Chondrocyte (in vitro differentiated cells): ENCODE measurements at regions not wholly inside any gene's neighbourhood (a gene's known extent, or its start where the extent isn't known, plus 50 kb on each side); places are given as distances from the start of the nearest gene placed in this dataset.

Experiments used
- DNase-seq: peaks from one replicate; pipeline ENCODE4 v3.0.0; 2021; ENCODE audit warnings: mixed read lengths, low spot score
- H3K27ac Mint-ChIP-seq: one replicate; pipeline ENCODE4 v1.8.0; 2021; ENCODE audit warnings: mild to moderate bottlenecking, moderate library complexity, mixed read lengths; ENCODE audit not compliant: unreplicated experiment
- H3K27me3 Mint-ChIP-seq: 2 replicates; pipeline ENCODE4 v1.8.0; 2021; ENCODE audit warnings: low read depth, mixed read lengths
- H3K36me3 Mint-ChIP-seq: 2 replicates; pipeline ENCODE4 v1.8.0; 2021; ENCODE audit warnings: low read depth, mixed read lengths
- H3K4me1 Mint-ChIP-seq: 2 replicates; pipeline ENCODE4 v1.8.0; 2021; ENCODE audit warnings: low read depth, mild to moderate bottlenecking, mixed read lengths
- H3K4me3 Mint-ChIP-seq: one replicate; pipeline ENCODE4 v1.8.0; 2021; ENCODE audit warnings: mild to moderate bottlenecking, moderate library complexity, mixed read lengths; ENCODE audit not compliant: unreplicated experiment
- H3K9me3 Mint-ChIP-seq: 2 replicates; pipeline ENCODE4 v1.8.0; 2021; ENCODE audit warnings: low read depth, mixed read lengths
- TF ChIP-seq, protein P1 (sequence below): fragments of 200-600 bp; sonication (generic); IDR thresholded peaks from 2 replicates; pipeline ENCODE4 v1.5.0; 2021; ENCODE audit warnings: antibody characterized with exemption, mild to moderate bottlenecking, moderate library complexity

GRCh38 chr2:226037526-226037925 lies 638.0 kb downstream of the NYAP2 start:
- H3K36me3 Mint-ChIP-seq = peaks cover 1% of the 10 kb centered on the region
- H3K4me1 Mint-ChIP-seq = peaks cover 7% of the 10 kb centered on the region
- H3K4me3 Mint-ChIP-seq = no peak overlapping the region
- peaks cover 5% of the 10 kb centered on the region for H3K9me3 Mint-ChIP-seq
- no peak overlapping the region for H3K27ac Mint-ChIP-seq
- TF ChIP-seq, protein P1, sequence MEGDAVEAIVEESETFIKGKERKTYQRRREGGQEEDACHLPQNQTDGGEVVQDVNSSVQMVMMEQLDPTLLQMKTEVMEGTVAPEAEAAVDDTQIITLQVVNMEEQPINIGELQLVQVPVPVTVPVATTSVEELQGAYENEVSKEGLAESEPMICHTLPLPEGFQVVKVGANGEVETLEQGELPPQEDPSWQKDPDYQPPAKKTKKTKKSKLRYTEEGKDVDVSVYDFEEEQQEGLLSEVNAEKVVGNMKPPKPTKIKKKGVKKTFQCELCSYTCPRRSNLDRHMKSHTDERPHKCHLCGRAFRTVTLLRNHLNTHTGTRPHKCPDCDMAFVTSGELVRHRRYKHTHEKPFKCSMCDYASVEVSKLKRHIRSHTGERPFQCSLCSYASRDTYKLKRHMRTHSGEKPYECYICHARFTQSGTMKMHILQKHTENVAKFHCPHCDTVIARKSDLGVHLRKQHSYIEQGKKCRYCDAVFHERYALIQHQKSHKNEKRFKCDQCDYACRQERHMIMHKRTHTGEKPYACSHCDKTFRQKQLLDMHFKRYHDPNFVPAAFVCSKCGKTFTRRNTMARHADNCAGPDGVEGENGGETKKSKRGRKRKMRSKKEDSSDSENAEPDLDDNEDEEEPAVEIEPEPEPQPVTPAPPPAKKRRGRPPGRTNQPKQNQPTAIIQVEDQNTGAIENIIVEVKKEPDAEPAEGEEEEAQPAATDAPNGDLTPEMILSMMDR = no peak
- H3K27me3 Mint-ChIP-seq = no peaks in the 10 kb centered on the region
- DNase-seq = no peak

GRCh38 chr2:226031647-226032501 lies 632.4 kb downstream of the NYAP2 start:
- Mint-ChIP-seq H3K4me1 (peaks cover 24% of the 10 kb centered on the region), H3K27ac (peak overlapping the region; percentile 34), H3K27me3 (no peaks in the 10 kb centered on the region), H3K9me3 (no peaks in the 10 kb centered on the region), H3K36me3 (peaks cover 1% of the 10 kb centered on the region), H3K4me3 (peak overlapping the region; percentile 81)
- TF ChIP-seq, protein P1 = peak; percentile 9
- no peak for DNase-seq

- DNase-seq = no peak
- H3K4me1 Mint-ChIP-seq = peaks cover 24% of the 10 kb centered on the region
- H3K9me3 Mint-ChIP-seq = no peaks in the 10 kb centered on the region
- H3K27ac Mint-ChIP-seq = peak overlapping the region; percentile 34
- peaks cover 1% of the 10 kb centered on the region for H3K36me3 Mint-ChIP-seq
- H3K27me3 Mint-ChIP-seq = no peaks in the 10 kb centered on the region
- peak overlapping the region; percentile 81 for H3K4me3 Mint-ChIP-seq
- TF ChIP-seq, protein P1 = no peak
These were observed 631.5 kb downstream of the NYAP2 start for GRCh38 chr2:226030788-226031646.

DNA sequence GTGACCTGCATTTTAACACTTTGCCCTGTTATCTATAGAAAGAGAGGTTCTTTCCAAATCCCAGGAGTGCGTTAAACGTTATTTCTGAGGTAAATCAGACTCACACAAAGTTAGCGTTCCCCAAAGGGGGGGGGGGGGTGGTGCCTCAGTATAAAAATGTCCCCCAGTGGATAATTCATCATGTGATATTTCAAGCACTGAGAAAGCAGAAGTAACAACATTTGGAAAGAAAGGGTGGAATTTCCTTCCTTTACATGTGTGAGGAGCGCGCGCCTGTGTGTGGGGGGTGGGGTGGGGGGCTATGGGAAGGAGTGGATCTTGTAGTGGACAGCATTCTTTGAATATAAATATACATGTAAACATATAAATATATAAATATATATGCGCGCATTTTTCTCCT lies 630.9 kb downstream of the NYAP2 start:
- Mint-ChIP-seq H3K27ac (no peak overlapping the region), H3K4me1 (peaks cover 24% of the 10 kb centered on the region), H3K9me3 (no peaks in the 10 kb centered on the region), H3K27me3 (no peaks in the 10 kb centered on the region), H3K36me3 (peaks cover 1% of the 10 kb centered on the region), H3K4me3 (peak overlapping the region; percentile 81)
- TF ChIP-seq, protein P1 = no peak
- no peak for DNase-seq

GRCh38 chr2:226023946-226024345 lies 624.4 kb downstream of the NYAP2 start:
- TF ChIP-seq, protein P1 = no peak
- Mint-ChIP-seq H3K36me3 (no peaks in the 10 kb centered on the region), H3K4me1 (no peaks in the 10 kb centered on the region), H3K27ac (no peak overlapping the region), H3K9me3 (peaks cover 6% of the 10 kb centered on the region), H3K4me3 (no peak overlapping the region), H3K27me3 (no peaks in the 10 kb centered on the region)
- no peak for DNase-seq
